Activated CD8-positive, alpha-beta memory T cell treated with anti-CD3 and anti-CD28 coated beads for 48 hours (primary cell): ENCODE measurements at regions not wholly inside any gene's neighbourhood (a gene's known extent, or its start where the extent isn't known, plus 50 kb on each side); places are given as distances from the start of the nearest gene placed in this dataset.

ENCODE experiments used
- DNase-seq, 3 experiments: peaks; one replicate each; pipeline ENCODE4 v3.0.0-alpha.2; 2020; ENCODE audit warnings: low read depth in 2 of 3, low spot score in 2 of 3

DNA sequence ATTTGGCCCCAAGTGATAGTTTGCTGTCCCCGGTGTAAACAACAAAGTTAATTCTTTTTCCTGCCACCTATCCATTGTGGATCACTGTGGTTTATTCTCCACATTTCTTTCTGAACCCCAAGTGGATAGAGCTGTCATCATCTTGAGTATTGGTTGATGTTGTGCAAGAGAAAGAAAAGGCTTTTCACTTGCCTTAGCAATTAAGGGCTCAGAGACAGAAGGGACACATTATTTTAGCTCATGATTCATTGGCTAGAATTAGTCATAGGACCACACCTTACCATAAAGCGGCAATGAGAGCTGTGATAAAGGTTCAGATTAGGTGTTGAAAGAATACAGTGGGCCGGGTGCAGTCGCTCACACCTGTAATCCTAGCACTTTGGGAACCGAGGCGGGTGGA, 442.1 kb upstream of the DCC start:
- DNase-seq: no peak

DNA sequence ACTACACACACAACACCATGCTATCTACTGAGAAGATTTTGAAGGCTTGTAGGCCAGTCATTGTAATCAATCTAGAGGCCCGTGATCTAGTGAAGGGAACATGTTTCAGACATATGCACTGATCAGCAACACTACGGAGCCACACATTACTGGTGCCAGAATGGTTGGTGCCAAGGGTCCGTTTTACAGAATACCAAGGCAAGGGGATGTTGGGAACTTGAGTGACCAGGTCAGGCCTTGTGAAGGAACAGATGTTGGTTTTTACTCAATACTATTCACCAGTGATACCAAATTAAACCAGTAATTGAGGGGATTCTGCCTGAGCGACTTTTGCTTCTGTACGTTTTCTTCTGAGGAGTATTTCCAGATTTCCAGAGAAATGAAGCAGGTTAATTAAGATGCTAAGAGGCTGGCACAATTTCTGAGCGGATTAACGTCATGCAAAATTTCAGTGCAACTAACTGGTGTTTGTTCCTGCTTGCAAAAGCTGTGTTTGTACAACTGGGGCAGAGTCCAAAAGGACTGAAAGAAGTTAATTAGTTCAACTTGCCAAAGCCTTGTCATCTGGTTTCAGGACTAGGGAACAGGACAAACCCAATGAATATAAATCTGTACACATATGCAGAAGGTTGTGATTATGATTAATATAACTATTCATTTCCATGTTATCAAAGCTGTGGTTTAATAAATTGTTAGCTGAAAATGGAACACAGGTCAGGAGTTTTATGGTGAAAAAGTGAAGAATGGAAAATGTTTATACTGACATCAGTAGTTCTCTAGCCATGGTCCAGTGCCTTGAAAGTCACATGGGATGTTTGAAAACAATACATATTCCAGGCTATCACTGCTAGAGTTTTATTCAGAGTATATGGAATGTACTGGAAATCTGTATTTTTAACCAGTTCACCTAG, 432.1 kb upstream of the DCC start:
- DNase-seq: no peak

DNA sequence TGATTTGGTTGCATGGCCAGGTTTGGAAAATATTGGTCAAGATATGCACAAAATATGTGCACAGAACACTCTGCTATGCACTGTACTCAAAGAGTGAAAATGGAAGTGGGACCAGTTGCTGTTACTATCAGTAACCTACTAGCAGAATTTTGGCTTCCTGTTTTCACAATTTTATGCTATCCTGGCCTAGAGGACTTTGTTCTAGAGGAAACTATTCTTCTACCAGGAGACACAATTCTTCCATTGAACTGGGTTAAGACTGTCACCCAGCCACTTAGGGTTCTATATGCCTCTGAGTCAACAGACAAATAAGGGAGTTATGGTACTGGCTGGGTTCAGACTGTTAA, 431.4 kb upstream of the DCC start:
- DNase-seq: no peak

DNA sequence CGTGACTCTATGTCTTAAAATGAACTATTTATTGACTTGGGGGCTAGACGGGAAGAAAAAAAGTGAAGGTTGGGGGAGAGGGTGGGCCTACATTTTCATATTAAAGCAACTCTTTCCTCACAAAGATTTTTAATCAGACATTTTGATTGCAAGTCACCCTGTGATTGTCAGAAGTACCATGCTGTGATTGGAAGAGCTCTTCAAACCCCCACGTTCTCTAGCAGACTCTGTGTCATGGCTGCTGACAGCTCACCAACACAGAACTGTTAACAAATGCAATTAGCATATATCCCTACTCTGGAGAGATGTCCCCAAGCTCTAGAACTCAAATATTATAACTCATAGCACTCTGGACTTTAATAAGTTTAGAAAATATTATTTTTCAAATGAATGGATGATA, 428.4 kb upstream of the DCC start:
- no peak for DNase-seq

DNA sequence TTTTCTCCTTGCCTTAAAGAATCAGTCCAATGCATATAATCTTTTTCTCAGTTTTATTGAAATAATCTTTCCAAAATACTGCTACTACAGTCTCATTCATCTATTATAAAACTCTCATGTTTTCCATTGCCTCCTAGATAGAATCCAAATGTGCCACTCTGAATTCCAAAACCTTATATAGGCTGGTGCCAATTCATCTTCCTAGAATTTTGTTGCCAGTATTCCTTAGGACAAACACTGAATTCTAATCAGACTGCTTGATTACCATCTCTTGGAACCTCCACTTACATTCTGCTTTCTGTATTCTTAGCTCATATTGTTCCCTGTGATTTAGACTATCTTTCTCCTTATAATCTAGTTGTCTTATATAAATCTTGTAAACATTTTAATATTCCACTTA, 427.6 kb upstream of the DCC start:
- no peak for DNase-seq

DNA sequence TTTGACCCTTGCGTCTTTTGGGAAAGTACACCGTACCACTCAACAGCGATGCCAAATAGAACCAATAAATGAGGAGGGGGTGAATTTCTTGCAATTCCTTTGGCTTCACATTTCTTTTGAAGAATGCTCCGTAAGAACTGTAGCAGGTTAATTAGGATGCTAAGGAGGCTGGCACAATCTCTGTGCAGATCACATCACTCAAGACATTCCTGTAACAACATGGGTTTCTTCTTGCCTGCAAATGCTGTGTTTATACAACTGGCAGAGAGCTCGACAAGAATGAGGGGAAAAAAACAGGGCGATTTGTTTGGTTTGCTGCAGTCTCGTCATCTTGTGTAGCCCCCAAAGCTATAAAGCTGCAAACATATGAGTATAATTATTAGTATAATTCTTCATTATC, 424.8 kb upstream of the DCC start:
- no peak for DNase-seq

DNA sequence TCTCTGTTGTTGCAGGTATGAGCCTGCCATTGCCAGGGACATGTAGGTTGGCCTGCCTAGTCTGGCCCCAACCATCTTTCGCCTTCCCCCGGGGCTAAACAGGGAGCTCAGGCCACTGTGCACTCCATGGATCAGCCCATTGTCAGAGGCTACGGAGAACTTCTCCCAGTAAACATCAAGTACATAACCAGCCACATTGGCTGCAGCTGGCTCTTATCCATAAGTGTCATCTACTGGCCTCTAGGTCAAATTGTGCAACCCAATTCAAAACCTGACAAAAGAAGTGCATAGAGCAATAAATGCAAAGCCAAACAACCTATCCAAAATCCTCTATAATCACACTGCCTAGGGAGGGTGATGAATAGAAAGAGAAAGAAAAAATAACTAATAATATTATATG, 418.1 kb upstream of the DCC start:
- no peak for DNase-seq

DNA sequence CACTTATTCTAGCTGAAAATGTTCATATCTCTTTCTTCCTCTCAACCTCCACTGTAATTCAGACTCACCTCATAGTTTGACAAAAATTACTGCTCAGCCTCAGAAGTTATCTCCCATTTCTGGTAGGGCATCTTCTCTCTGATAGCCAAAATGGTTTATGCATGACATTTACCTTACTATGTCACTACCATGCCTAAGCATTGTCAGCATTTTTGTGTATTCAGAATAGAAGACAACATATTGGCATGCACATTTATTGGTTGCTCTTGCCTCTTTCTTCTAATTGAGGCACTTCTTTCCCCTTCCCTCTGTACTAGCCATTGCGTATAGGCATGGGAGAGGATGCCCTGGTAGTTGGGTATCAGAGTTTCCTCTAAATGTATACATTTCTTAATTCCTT, 406.1 kb upstream of the DCC start:
- no peak for DNase-seq

DNA sequence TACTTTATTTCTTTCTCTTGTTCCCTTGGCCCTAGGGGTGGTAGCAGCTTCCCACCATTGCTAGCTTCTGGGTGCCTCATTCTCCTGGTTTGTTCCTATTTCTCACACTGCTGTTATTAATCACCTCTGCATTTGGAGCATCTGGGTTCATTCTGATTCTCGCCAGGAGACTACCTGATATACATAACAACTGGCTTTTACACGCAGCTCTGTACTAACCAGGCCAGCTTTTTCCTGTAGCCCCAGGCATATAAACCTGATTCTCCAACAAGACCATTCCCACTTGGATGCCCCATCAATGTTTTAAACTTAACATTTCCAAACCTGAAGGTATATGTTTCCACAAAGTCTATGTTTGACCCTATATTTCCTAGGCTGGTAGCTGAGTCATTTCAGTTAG, 403.9 kb upstream of the DCC start:
- DNase-seq: no peak

DNA sequence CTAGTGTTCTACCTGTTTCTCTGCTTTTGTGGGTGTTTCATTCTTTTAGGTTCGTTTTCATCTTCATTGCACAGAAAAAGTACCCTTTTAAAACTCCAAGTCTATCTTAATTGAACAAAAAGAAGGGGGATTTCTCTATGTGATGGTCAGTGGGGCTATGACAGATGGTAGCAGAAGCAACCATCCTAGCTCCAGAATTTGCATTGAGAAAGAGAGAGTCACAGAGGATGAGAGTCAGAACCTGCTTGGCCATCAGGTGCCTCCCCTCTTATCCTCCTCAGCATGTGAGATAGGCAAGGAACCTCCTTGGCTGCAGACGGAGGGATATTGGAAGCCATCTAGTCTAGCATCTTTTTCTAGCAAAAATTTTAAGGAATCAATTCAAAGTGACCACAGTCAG, 398.0 kb upstream of the DCC start:
- DNase-seq: no peak

DNA sequence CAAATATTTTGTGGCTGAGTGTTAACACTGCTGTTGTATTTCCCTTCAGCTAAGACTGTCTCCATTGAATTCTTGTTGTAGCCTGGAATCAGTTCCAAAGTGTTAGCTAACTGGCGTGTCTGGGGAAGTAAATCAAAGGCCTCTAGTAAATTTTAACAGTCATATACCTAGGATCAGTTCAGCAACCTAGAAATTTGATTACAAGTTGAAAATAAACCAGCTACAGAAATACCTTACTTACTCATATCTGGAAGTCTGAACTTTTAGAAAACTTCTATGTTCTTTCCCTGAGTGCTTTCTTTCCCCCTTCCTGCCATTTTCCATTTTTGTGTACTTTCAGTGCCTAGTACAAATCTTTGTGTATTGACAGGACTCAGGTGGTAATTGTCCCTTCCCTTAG, 396.7 kb upstream of the DCC start:
- DNase-seq: no peak

DNA sequence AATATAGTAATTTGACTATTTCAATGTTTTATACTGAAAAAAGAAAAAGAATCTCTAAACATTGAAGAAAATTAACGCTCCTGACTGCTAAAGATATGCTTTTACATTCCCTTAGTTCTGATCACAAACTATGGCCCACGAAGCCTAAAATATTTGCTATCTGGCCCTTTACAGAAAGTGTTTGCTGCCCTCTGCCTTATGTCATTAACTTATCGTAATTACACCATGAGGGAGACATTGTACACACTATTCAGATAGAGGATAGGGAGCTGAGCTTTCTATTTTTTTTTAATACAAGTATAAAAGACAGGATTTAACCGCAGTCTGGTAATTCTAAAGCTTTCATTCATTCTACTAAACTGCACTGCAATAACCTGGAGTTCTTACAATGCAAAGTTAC, 393.1 kb upstream of the DCC start:
- DNase-seq: no peak

DNA sequence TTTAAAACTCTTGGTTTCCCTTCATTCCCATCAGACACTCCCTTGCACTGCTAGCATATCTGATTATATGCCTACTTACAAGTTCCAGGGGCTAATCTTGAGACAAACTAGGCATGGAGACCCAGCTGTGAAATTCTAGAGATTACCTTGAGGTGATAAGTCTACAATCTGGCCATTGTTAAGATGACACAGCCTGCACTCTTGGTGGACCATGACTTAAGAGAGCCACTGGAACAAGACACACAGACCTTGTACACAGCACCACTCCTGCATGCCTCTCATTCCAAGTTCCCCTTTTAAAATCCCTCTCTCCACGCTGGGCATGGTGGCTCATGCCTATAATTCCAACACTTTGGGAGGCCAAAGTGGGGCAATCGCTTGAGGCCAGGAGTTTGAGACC, 387.2 kb upstream of the DCC start:
- no peak for DNase-seq

DNA sequence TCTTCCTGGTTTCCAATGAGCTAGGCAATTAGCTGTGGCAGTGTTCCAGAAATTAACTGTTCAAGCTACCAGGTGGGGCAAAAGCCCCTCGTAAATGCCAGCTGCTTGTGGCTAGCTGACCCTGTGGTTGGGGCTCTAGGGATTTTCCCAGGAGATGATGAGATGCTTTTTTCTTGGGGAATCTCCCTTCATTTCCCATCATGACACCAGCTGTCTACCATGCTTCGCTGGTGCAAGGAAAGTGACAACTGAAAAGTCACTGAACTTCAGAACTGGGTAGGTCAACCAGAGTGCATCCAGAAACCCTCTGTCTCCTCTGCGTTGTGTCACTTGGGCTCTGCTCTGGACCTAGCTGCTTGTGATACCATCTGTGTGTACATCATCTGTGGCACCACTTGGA, 386.5 kb upstream of the DCC start:
- DNase-seq: no peak

DNA sequence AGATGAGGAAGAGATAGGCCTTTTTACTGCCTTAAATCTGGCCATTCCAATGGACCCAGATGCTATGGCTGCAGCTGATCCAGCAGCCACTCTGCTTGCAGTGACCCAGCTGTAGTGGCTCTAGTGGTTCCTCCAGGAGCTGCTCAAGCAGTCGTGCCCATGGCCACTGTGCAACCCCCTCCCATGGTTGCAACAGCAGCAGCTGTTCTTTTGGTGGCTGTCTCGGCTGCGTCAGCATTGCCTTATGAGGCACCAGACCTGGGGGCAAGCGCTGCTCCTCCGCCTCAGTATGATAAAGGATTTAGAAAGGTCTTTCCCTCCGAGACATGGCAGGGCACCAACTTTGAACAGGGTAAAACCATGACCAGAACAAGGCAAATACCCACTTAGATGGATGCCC, 384.9 kb upstream of the DCC start:
- DNase-seq: no peak

DNA sequence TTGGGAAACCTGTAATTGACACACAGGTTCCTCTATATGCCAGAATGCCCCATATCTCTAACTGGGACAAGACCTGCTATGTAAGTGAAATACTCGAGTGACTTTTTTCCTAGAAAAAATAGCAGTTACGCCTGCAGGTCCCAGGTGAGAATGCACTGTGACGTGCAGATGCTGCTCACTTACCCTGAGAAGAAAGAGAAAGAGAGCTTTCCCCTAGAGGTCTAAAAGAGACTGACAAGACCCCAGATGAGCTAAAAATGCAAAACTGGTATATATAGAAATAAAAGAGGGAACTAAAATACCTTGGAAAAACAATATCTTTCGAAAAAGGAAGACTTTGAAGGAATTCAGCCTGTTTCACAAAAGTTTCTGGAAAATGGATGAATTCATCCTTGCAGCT, 383.0 kb upstream of the DCC start:
- DNase-seq: no peak

DNA sequence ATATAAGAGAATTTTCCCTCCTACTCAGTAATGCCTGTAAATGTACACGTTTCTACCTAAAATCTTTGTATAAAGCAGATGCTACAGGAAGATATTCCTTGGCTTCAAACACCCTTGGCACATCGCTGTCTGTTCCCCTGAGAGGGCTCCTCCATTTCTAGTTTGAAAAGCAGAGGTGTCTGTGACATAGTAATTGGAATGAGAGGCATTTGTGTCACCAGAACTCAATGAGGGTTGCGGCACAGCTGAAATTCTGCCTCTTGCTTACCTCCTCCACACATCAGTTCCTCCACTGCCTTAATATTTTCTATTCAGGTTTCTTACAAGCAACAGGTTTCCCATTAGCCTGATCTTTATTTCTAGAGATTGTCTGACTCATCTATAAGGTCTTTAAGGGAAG, 359.9 kb upstream of the DCC start:
- no peak for DNase-seq

DNA sequence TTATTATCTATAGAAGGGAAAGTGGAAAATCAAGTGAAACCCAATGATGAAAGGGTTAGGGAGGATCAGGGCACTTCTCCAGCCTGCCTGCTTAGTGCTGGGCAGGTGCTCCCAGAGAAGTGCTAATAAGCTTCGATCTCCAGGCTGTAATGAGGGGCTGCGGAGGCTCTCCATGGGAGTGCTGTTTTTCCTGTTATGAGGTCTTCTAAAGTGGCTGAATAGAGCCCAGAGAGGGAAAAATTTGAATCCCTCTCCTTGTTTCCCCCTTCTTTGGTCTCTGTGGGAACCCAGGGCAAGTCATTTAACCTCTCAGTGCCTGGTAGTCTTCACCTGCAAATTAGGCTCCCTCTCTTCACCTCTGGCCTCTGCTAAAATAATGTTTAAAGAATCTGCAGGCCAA, 351.7 kb upstream of the DCC start:
- no peak for DNase-seq

DNA sequence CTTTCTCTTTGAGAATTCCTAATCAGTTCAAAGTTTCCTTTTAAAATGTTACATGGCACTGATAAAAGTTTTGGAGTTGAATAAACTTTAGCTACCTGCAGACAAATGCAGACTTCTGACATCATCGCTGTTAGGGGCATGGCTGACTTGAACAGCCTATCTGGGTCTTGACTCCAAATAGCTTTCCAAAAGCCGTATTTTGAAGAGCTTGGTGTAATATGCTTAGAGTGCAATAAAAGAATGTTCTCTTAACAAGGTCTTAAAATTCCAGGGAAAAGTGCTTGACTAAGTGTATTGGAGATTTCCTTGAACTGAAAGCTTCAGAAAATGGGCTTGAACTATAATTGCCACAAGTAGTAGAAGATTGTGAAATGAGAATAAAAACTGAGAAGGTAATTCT, 342.9 kb upstream of the DCC start:
- DNase-seq: no peak

DNA sequence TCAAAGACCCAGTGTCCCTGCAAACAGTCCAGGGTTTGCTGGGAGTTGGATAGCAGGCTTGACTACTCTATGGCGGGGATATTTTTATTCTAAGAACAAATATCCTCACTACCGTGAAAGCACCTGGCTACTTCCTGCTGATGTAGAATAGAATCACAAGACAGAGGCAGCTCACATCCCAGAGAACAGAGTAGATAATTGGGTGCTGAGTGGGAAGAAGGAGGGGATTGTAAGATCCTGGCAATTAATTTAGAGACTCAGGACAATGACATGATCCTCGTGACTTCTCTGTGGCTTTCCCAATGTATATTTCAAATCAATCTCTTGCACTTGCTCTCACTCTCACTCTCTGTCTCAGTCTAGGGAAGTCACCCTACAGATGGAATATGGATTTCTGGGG, 341.9 kb upstream of the DCC start:
- no peak for DNase-seq

DNA sequence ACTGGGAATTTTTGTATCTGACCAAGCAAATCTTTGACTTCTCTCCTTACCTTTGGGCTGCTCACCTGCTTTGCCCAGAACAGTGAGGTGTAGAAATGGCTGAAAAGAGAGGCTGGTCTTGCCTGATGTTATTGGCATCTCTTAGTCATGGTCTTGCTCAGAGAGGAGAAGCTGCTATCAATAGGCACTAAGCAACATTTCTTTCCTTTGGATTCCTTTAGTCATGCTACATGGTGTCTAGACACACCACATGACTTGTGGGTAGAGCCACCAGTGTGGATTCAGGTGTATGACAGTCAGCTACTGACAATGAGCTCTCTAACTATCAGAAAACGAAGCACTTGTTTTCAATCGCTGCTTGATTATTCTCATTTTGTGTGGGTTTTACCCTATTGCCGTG, 341.3 kb upstream of the DCC start:
- DNase-seq: no peak

DNA sequence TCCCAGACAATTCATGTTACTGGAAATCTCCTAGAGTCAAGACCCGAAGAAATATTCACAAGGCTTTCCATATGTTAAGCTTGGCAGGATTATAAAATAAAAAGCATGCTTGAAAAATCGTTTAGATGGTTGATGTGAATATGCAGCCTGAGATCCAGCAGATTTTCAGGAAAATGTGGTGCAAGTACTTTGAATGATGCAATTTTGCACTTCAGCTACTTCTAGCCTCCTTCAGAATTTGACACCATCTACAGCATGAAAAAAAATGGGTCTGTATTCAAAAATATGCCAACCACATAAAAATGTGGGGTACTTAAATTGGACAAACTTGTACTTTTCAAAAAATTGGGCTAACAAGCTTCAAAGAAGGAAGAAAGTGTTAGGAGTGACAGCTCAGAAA, 340.6 kb upstream of the DCC start:
- no peak for DNase-seq

DNA sequence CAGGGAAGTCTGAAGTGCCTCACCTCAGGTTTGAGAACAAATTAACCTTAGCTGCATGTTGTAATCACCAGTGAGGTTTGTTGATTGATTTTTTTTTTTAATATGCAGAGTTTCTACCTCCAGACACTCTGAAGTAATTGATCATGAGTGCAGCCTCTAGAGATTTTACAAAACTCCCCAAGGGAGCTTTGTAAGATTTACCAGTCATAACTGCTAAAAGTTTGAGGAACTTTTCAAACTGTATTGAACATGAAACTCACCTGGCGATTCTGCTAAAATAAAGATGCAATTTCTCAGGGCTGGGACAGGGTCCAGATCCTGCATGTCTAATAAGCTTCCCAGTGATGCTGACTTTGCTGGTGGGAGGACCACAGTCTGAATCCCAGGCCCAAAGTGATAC, 339.6 kb upstream of the DCC start:
- no peak for DNase-seq

DNA sequence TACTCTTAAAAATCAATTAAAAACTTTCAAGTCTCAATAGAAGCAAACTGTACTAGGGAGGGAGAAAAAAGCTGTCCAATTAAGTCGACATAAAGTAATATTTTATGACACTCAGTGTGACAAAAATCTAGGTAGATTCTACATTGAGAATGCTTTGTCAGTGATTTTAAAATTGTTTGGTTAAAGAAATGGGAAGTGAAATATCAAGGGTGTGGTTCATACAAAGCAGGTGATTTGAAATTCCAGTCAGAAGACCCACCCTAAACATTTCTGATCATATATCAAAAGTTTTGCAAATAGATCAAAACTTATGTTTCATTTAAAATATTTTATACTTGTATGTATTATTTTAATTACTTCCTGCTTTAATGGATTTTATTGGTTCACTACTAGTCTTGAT, 338.9 kb upstream of the DCC start:
- DNase-seq: no peak
